ENCODE measurements at regions not wholly inside any gene's neighbourhood (a gene's known extent, or its start where the extent isn't known, plus 50 kb on each side); places are given as distances from the start of the nearest gene placed in this dataset.

- intact Hi-C loops (cut with micrococcal nuclease; ENCODE audit: unreplicated experiment): no loop called here
- no peak for DNase-seq (ENCODE audit: low spot score)
- ChIA-PET POLR2A (ENCODE audit: low non-redundant PET) (no interaction called here), CTCF (no interaction called here)
- BruUV-seq (replicated peaks): no TSS peak
- H3K36me3 ChIP-seq (ENCODE audit: insufficient read depth, low read length, poor library complexity, severe bottlenecking): no peaks in the 10 kb centered on the region
- no peaks in the 10 kb centered on the region for H3K4me1 ChIP-seq (ENCODE audit: insufficient read depth, low read length, poor library complexity, severe bottlenecking)
- TF ChIP-seq CTCF (conservative IDR thresholded peaks at IDR 0.05; ENCODE audit: low read depth, low read length) (no peak), EZH2 (IDR thresholded peaks at IDR 0.05; ENCODE audit: borderline replicate concordance, low read depth, low read length, poor library complexity, severe bottlenecking) (no peak)
- no peaks in the 10 kb centered on the region for H3K9me3 ChIP-seq (ENCODE audit: low read depth, low read length, poor library complexity, severe bottlenecking)
- H3K27ac ChIP-seq (ENCODE audit: low read depth, low read length, poor library complexity, severe bottlenecking): no peak overlapping the region
- H3K4me3 ChIP-seq (ENCODE audit: low read depth, low read length, poor library complexity, severe bottlenecking): no peak overlapping the region
- no peaks in the 10 kb centered on the region for H3K27me3 ChIP-seq (replicated peaks; ENCODE audit: insufficient read depth, low read depth, low read length, poor library complexity)
Observed at GRCh38 chr9:119861842-119862241, 492.6 kb upstream of the BRINP1 start.

- Histone ChIP-seq H3K36me3 (ENCODE audit: insufficient read depth, low read length, poor library complexity, severe bottlenecking) (no peaks in the 10 kb centered on the region), H3K4me3 (ENCODE audit: low read depth, low read length, poor library complexity, severe bottlenecking) (no peak overlapping the region), H3K9me3 (ENCODE audit: low read depth, low read length, poor library complexity, severe bottlenecking) (no peaks in the 10 kb centered on the region), H3K27ac (ENCODE audit: low read depth, low read length, poor library complexity, severe bottlenecking) (no peak overlapping the region), H3K4me1 (ENCODE audit: insufficient read depth, low read length, poor library complexity, severe bottlenecking) (no peaks in the 10 kb centered on the region), H3K27me3 (replicated peaks; ENCODE audit: insufficient read depth, low read depth, low read length, poor library complexity) (no peaks in the 10 kb centered on the region)
- CTCF ChIA-PET: no interaction called here
- TF ChIP-seq EZH2 (IDR thresholded peaks at IDR 0.05; ENCODE audit: borderline replicate concordance, low read depth, low read length, poor library complexity, severe bottlenecking) (no peak), CTCF (conservative IDR thresholded peaks at IDR 0.05; ENCODE audit: low read depth, low read length) (no peak)
- DNase-seq (ENCODE audit: low spot score): no peak
- POLR2A ChIA-PET (ENCODE audit: low non-redundant PET): no interaction called here
- intact Hi-C loops (cut with micrococcal nuclease; ENCODE audit: unreplicated experiment): no loop called here
- no TSS peak for BruUV-seq (replicated peaks)
Observed at GRCh38 chr9:119859128-119859527, 489.9 kb upstream of the BRINP1 start.

GRCh38 chr9:119853126-119853525 lies 483.9 kb upstream of the BRINP1 start:
- BruUV-seq (replicated peaks): no TSS peak
- H3K4me1 ChIP-seq (ENCODE audit: insufficient read depth, low read length, poor library complexity, severe bottlenecking): no peaks in the 10 kb centered on the region
- H3K27ac ChIP-seq (ENCODE audit: low read depth, low read length, poor library complexity, severe bottlenecking): no peak overlapping the region
- H3K27me3 ChIP-seq (replicated peaks; ENCODE audit: insufficient read depth, low read depth, low read length, poor library complexity): no peaks in the 10 kb centered on the region
- intact Hi-C loops (cut with micrococcal nuclease; ENCODE audit: unreplicated experiment): no loop called here
- no peak overlapping the region for H3K4me3 ChIP-seq (ENCODE audit: low read depth, low read length, poor library complexity, severe bottlenecking)
- POLR2A ChIA-PET (ENCODE audit: low non-redundant PET): no interaction called here
- TF ChIP-seq EZH2 (IDR thresholded peaks at IDR 0.05; ENCODE audit: borderline replicate concordance, low read depth, low read length, poor library complexity, severe bottlenecking) (no peak), CTCF (conservative IDR thresholded peaks at IDR 0.05; ENCODE audit: low read depth, low read length) (no peak)
- no peaks in the 10 kb centered on the region for H3K36me3 ChIP-seq (ENCODE audit: insufficient read depth, low read length, poor library complexity, severe bottlenecking)
- H3K9me3 ChIP-seq (ENCODE audit: low read depth, low read length, poor library complexity, severe bottlenecking): no peaks in the 10 kb centered on the region
- DNase-seq (ENCODE audit: low spot score): no peak
- CTCF ChIA-PET: no interaction called here
